ENCODE measurements at regions not wholly inside any gene's neighbourhood (a gene's known extent, or its start where the extent isn't known, plus 50 kb on each side); places are given as distances from the start of the nearest gene placed in this dataset.

GRCh38 chr12:124452576-124453331 is 114.7 kb downstream of the NCOR2 start:
- DNase-seq, result peak; percentile 85
- TF ChIP-seq POLR2AphosphoS5 (IDR thresholded peaks at IDR 0.05), result no peak
- TF ChIP-seq CTCF (IDR thresholded peaks at IDR 0.05 in 8 of 11, conservative IDR thresholded peaks at IDR 0.05 in 3 of 11), result no peak
- TF ChIP-seq POLR2A (IDR thresholded peaks at IDR 0.05), result no peak
- Histone ChIP-seq H3K27me3 (replicated peaks in 1 of 7) (no peaks in the 10 kb centered on the region), H3K27ac (peak overlapping the region; percentile 72 to 89 (median 82)), H3K9me3 (no peaks in the 10 kb centered on the region), H3K4me3 (peak overlapping the region in 5 of 8 donors; percentile 3 to 53 (median 9)), H3K36me3 (peaks cover 0 to 54% (median 10%) of the 10 kb centered on the region in 6 donors), H3K4me1 (peaks cover 51 to 91% (median 74%) of the 10 kb centered on the region in 6 donors)
- WGBS, 5 donors, result 61 to 85% (median 75%) methylated on average over 13 to 21 of the region's 21 CpGs
- intact Hi-C loops (cut with DNase I; ENCODE audit: low total_unique reads), result no loop called here

- Histone ChIP-seq H3K4me1 (peaks cover 48 to 81% (median 64%) of the 10 kb centered on the region in 6 donors), H3K27ac (peak overlapping the region in 1 of 8 donors; percentile 36), H3K27me3 (replicated peaks in 1 of 7) (no peaks in the 10 kb centered on the region), H3K36me3 (peaks cover 0 to 63% (median 14%) of the 10 kb centered on the region in 6 donors), H3K9me3 (no peaks in the 10 kb centered on the region), H3K4me3 (no peak overlapping the region)
- 74 to 88% (median 87%) methylated on average over 6 to 12 of the region's 12 CpGs for WGBS, 5 donors
- intact Hi-C loops (cut with DNase I; ENCODE audit: low total_unique reads), result no loop called here
- TF ChIP-seq POLR2A (IDR thresholded peaks at IDR 0.05) (no peak), POLR2AphosphoS5 (IDR thresholded peaks at IDR 0.05) (no peak), CTCF (IDR thresholded peaks at IDR 0.05 in 8 of 11, conservative IDR thresholded peaks at IDR 0.05 in 3 of 11) (no peak)
- no peak for DNase-seq
Measured at GRCh38 chr12:124451637-124452243, 115.7 kb downstream of the NCOR2 start.

- DNase-seq, result no peak
- H3K36me3 ChIP-seq, result peaks cover 0 to 64% (median 14%) of the 10 kb centered on the region in 6 donors
- 82 to 94% (median 84%) methylated on average over 7 to 11 of the region's 11 CpGs for WGBS, 5 donors
- no peaks in the 10 kb centered on the region for H3K9me3 ChIP-seq
- TF ChIP-seq POLR2AphosphoS5 (IDR thresholded peaks at IDR 0.05) (no peak), POLR2A (IDR thresholded peaks at IDR 0.05) (no peak), CTCF (IDR thresholded peaks at IDR 0.05 in 8 of 11, conservative IDR thresholded peaks at IDR 0.05 in 3 of 11) (no peak)
- peak overlapping the region in 1 of 8 donors; percentile 36 for H3K27ac ChIP-seq
- intact Hi-C loops (cut with DNase I; ENCODE audit: low total_unique reads), result no loop called here
- H3K27me3 ChIP-seq (replicated peaks in 1 of 7), result no peaks in the 10 kb centered on the region
- peaks cover 41 to 75% (median 57%) of the 10 kb centered on the region in 6 donors for H3K4me1 ChIP-seq
- H3K4me3 ChIP-seq, result no peak overlapping the region
Measured at GRCh38 chr12:124451016-124451415, 116.4 kb downstream of the NCOR2 start.

- peaks cover 34 to 73% (median 51%) of the 10 kb centered on the region in 6 donors for H3K4me1 ChIP-seq
- no peak for TF ChIP-seq POLR2AphosphoS5 (IDR thresholded peaks at IDR 0.05)
- TF ChIP-seq CTCF (IDR thresholded peaks at IDR 0.05 in 8 of 11, conservative IDR thresholded peaks at IDR 0.05 in 3 of 11), result no peak
- TF ChIP-seq POLR2A (IDR thresholded peaks at IDR 0.05), result no peak
- intact Hi-C loops (cut with DNase I; ENCODE audit: low total_unique reads), result no loop called here
- whole genome bisulfite sequencing, 5 donors, result 92 to 94% (median 93%) methylated on average over 14 to 15 of the region's 15 CpGs
- peaks cover 0 to 64% (median 17%) of the 10 kb centered on the region in 6 donors for H3K36me3 ChIP-seq
- H3K9me3 ChIP-seq, result no peaks in the 10 kb centered on the region
- H3K27me3 ChIP-seq (replicated peaks in 1 of 7), result no peaks in the 10 kb centered on the region
- H3K4me3 ChIP-seq, result no peak overlapping the region
- DNase-seq, result peak; percentile 69
- H3K27ac ChIP-seq, result no peak overlapping the region
Measured at GRCh38 chr12:124450376-124450750, 117.0 kb downstream of the NCOR2 start.
